NCI-H1930 (cell line): ENCODE measurements at regions not wholly inside any gene's neighbourhood (a gene's known extent, or its start where the extent isn't known, plus 50 kb on each side); places are given as distances from the start of the nearest gene placed in this dataset.
"Not testable (repeated sequence)": the region's sequence is repeated elsewhere in the genome, so short reads cannot be mapped to it uniquely, and the experiment has no call there.

ENCODE experiments used
- DNase-seq, 2 experiments: peaks; one replicate each; lab custom pipeline; 2025; lab: John Stamatoyannopoulos, UW

- no peak for DNase-seq
These were observed 115.6 kb upstream of the NGF start for GRCh38 chr1:115453666-115454065.

GRCh38 chr1:115452600-115453329 is 114.7 kb upstream of the NGF start:
- no peak for DNase-seq

GRCh38 chr1:115450501-115451040 is 112.5 kb upstream of the NGF start:
- DNase-seq = no peak

GRCh38 chr1:115448282-115449044 is 110.4 kb upstream of the NGF start:
- DNase-seq = no peak

GRCh38 chr1:115447672-115448071 is 109.6 kb upstream of the NGF start:
- DNase-seq = no peak

GRCh38 chr1:115445090-115445489 is 107.0 kb upstream of the NGF start:
- DNase-seq = no peak

GRCh38 chr1:115440733-115441132 is 102.7 kb upstream of the NGF start:
- DNase-seq = no peak

GRCh38 chr1:115439520-115439919 is 101.5 kb upstream of the NGF start:
- DNase-seq = not testable (repeated sequence)

GRCh38 chr1:115437196-115437595 is 99.1 kb upstream of the NGF start:
- peak; percentile 32 to 42 for DNase-seq

- no peak for DNase-seq
These were observed 98.5 kb upstream of the NGF start for GRCh38 chr1:115436596-115436995.

GRCh38 chr1:115433483-115433882 is 95.4 kb upstream of the NGF start:
- DNase-seq = no peak

- no peak for DNase-seq
These were observed 94.0 kb upstream of the NGF start for GRCh38 chr1:115432061-115432460.

GRCh38 chr1:115430441-115431158 is 92.6 kb upstream of the NGF start:
- DNase-seq = peak in 1 of 2 experiments; percentile 29

- DNase-seq = no peak
These were observed 91.8 kb upstream of the NGF start for GRCh38 chr1:115429884-115430283.

GRCh38 chr1:115429241-115429640 is 91.2 kb upstream of the NGF start:
- DNase-seq = no peak

GRCh38 chr1:115428676-115429075 is 90.6 kb upstream of the NGF start:
- no peak for DNase-seq

- no peak for DNase-seq
These were observed 90.2 kb upstream of the NGF start for GRCh38 chr1:115428256-115428655.

GRCh38 chr1:115426956-115427355 is 88.9 kb upstream of the NGF start:
- no peak for DNase-seq

GRCh38 chr1:115426231-115426771 is 88.3 kb upstream of the NGF start:
- no peak for DNase-seq

GRCh38 chr1:115425442-115425841 is 87.4 kb upstream of the NGF start:
- DNase-seq = no peak

- no peak for DNase-seq
These were observed 85.7 kb upstream of the NGF start for GRCh38 chr1:115423776-115424175.

- no peak for DNase-seq
These were observed 81.5 kb upstream of the NGF start for GRCh38 chr1:115419571-115419970.
